GM10248 (cell line): ENCODE measurements at regions not wholly inside any gene's neighbourhood (a gene's known extent, or its start where the extent isn't known, plus 50 kb on each side); places are given as distances from the start of the nearest gene placed in this dataset.

Experiments used
- CTCF ChIA-PET: fragments of 300-600 bp; sonication (Branson Sonifier 250); formaldehyde crosslinking; extraction: SDS; loops from one replicate; lab custom pipeline; 2021; ENCODE audit warnings: antibody characterized with exemption; lab: Yijun Ruan, JAX
- POLR2A ChIA-PET: fragments of 350-650 bp; sonication (Branson Sonifier 250); formaldehyde crosslinking; extraction: SDS; loops from one replicate; lab custom pipeline; 2020; ENCODE audit warnings: antibody characterized with exemption; lab: Yijun Ruan, JAX
- DNase-seq: peaks from one replicate; pipeline ENCODE4 v3.0.0; 2012; ENCODE audit errors: extremely low spot score
- TF ChIP-seq, protein P1 (sequence below): IDR thresholded peaks from 2 replicates; pipeline ENCODE4 v1.5.1; 2012; ENCODE audit warnings: mild to moderate bottlenecking, low read depth; ENCODE audit errors: extremely low read depth, missing control alignments, control extremely low read depth

DNA sequence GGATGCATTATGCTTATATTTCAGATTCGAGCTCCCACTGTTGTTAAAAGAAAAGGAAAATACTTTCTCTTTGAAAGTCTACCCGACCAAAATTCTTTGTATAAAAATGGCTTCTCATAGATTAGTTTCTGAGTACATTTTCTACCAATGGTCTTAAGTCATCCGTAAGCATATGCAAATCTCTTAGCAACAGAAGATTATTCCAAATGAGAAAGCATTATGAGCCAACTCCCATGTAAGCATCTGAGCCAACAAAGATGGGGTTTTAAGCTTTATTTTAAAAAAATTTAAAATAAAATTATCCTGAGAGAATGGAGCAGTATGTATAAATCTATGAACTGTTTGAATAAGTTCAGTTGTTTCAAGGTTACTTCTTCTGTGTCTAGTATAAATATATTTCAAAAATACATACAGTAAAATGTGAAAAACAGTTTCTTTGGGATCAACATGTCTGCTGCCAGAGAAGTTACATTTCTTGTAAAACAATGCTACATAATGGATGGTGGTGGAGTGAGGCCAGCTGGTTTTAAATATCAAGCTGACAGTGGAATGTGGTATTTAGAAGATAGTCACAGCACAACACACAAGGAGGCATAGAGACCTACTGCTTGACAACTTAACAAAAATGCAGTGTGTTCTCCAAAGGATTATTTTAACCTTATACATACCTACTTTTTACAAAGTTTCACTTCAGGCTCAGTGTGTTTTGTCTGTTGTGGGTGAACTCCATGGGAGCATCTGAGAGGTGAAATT is 199.5 kb upstream of the DIPK2B start:
- TF ChIP-seq, protein P1, sequence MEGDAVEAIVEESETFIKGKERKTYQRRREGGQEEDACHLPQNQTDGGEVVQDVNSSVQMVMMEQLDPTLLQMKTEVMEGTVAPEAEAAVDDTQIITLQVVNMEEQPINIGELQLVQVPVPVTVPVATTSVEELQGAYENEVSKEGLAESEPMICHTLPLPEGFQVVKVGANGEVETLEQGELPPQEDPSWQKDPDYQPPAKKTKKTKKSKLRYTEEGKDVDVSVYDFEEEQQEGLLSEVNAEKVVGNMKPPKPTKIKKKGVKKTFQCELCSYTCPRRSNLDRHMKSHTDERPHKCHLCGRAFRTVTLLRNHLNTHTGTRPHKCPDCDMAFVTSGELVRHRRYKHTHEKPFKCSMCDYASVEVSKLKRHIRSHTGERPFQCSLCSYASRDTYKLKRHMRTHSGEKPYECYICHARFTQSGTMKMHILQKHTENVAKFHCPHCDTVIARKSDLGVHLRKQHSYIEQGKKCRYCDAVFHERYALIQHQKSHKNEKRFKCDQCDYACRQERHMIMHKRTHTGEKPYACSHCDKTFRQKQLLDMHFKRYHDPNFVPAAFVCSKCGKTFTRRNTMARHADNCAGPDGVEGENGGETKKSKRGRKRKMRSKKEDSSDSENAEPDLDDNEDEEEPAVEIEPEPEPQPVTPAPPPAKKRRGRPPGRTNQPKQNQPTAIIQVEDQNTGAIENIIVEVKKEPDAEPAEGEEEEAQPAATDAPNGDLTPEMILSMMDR, result no peak
- DNase-seq, result no peak
- ChIA-PET CTCF (no interaction called here), POLR2A (no interaction called here)

DNA sequence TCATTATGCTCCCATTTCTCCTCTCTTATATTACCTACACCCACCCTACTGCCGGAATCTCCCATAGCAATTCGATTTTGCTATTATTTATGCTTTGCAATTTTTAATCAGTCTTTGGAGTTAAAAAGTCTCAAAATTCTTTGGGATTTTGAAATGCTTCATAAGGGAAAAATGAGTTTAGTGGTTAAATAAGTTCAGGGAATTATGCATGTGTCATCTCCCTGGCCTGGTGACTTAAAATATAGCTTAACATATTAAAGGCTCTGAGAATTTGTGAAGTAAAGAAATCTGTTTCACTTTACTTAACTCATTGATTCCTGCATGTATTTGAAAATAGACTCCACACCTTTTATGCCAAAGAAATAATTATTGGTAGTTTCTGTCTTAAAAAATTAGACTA is 185.1 kb upstream of the DIPK2B start:
- DNase-seq, result no peak
- ChIA-PET POLR2A (no interaction called here), CTCF (no interaction called here)

DNA sequence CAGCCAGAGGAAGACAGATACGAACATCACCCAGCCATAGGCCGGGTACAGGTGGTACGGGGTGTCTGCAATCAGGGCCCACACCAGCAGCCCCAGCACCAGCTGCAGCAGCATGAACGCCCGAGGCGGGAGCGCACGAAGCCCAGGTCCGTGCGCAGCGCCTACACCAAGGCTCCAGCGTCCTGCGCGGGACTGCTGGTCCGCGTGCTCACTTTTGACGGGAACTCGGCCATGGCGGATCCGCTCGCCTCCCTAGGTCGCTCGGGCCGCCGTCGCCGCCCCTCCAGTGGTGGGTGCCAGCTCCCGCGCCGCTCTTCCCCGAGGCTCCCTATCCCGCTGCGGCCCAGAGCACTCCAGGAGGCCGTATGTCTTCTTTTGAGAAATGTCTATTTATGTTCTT is 181.2 kb upstream of the DIPK2B start:
- ChIA-PET CTCF (no interaction called here), POLR2A (no interaction called here)
- DNase-seq, result no peak
- TF ChIP-seq, protein P1, result no peak

More for the DNA sequence above, 185.1 kb upstream of the DIPK2B start:
- TF ChIP-seq, protein P1, result no peak

DNA sequence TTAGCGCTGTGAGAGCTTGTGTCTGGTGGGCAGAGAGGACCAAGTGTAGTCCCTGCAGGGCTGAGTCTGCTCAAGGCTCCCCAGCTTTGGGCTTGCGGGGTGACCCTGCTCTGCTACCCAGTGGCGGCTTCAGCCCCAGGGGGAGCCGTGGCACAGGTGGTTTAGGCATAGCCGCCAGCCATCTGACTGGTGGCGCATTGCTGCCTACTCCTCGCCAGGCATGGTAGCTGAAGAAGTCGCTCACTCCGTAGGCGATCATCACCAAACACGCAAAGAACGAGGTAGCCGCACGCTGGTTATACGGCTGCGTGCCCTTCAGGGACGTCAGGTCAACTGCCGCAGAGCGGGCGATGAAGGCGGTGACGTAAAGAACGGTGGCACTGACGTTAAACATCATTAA is 180.7 kb upstream of the DIPK2B start:
- no peak for DNase-seq
- TF ChIP-seq, protein P1, result no peak
- ChIA-PET POLR2A (no interaction called here), CTCF (no interaction called here)

DNA sequence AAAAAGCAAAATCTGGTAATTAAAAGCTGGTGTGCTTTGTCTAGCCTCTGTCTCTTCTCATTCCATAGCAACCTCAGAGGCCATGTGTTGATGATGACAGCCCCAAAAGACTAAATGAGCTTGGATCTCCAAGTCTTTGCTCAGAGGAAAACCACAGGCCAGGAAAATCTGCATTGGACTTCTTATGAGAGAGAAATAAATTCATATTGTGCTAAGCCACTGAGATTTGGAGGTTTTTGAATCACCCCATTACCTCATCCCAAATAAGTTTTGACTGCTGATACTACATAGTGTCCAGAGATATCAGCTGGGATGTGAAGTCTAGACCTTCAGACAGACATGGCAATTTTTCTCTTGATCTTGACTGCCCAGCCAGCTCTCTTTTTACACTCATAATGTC is 178.6 kb upstream of the DIPK2B start:
- POLR2A ChIA-PET, result no interaction called here
- CTCF ChIA-PET, result no interaction called here
- no peak for DNase-seq
- TF ChIP-seq, protein P1, result no peak

DNA sequence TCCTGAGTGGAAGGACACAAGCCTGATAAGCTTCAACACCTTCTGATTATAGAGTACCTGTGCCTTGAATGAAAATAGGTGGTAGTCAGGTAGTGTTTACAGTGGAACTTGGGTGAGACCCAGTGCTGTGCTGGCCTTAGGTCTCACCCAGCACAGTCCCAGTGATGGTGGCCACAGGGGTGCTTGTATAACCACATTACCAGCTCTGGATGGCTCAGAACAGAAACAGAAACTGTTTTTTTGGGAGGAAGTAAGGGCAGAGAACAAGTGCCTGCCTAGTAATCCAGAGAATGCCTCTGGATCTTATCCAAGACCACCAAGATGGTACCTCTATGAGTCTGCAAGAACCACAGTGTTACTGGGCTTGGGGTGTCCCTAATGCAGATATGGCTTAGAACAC is 171.5 kb upstream of the DIPK2B start:
- TF ChIP-seq, protein P1, result no peak
- DNase-seq, result no peak
- CTCF ChIA-PET, result no interaction called here
- POLR2A ChIA-PET, result no interaction called here
